GM12892 (cell line): ENCODE measurements at regions not wholly inside any gene's neighbourhood (a gene's known extent, or its start where the extent isn't known, plus 50 kb on each side); places are given as distances from the start of the nearest gene placed in this dataset.

Source experiments
- POLR2A ChIP-seq: IDR thresholded peaks from 2 replicates; pipeline ENCODE4 v1.6.1; 2011; ENCODE audit warnings: low read depth, low read length, control low read depth
- POLR2AphosphoS5 ChIP-seq: IDR thresholded peaks from 2 replicates; pipeline ENCODE4 v1.6.1; 2011; ENCODE audit warnings: low read depth, low read length, control low read depth
- TAF1 ChIP-seq: IDR thresholded peaks from 2 replicates; pipeline ENCODE4 v1.6.1; 2011; ENCODE audit warnings: low read depth, mild to moderate bottlenecking, control low read depth, low read length, borderline replicate concordance

DNA sequence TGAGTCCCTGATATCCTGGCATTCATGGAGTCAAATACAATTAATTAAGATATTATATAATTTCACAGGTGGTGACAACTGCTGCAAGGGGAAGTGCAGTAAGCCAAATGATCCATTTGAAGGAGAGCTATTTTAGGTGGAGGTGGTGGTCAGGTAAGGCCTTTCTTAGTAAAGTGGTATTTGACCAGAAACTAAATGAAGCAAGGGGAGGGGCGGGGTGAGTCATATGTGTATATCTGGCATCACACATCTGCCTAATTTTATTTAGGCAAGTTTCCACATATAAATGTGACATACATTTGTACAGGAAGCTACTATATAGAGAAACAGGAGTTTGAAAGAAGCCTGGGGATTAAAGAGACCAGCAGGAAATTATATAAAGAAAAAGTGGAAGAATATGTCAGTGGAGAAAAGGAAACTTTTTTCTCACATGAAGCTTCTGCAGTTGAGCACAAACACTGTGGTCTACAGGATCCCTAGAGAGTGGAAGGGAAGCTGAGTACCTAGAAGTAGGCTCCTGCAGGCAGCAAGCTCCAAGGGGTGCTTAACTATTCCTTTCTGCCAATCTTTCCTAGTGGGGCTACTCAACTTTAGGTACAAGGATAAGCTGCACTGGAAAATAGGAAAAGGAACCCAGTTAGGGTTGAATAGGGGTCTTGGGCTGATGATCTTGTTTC is 99.6 kb downstream of the OGFRL1 start:
- no peak for TF ChIP-seq POLR2A
- no peak for TF ChIP-seq POLR2AphosphoS5
- no peak for TF ChIP-seq TAF1
